Renal cortical epithelial cell (primary cell): ENCODE measurements at regions not wholly inside any gene's neighbourhood (a gene's known extent, or its start where the extent isn't known, plus 50 kb on each side); places are given as distances from the start of the nearest gene placed in this dataset.

Experiments used
- DNase-seq: peaks from one replicate; pipeline ENCODE4 v3.0.0-alpha.2; 2011; ENCODE audit warnings: low read depth

DNA sequence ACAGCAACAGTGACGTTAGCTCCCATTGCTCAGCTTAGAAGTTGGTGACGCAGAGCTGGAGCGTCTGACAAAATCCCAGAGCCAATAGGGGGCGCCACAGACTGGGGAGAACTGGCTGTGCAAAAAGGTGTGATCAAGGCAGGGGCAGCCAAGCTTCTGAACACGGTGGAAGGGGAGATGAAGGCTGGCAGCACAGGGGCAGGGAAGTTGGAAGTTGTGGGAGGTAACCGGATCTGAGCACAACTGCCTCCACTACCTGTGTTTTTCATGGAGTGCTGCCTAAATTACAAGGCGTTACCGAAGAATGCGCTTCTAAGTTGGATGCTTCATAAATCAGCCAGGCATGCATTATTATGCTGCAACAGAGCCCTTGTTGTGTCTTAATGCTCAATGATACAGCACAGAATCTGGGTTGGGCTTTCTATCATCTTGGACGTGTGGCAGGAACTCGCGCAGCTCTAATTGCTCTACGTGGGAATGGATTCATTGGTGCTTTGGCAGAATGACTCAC is 370.0 kb downstream of the SLC4A3 start:
- peak; percentile 79 for DNase-seq

DNA sequence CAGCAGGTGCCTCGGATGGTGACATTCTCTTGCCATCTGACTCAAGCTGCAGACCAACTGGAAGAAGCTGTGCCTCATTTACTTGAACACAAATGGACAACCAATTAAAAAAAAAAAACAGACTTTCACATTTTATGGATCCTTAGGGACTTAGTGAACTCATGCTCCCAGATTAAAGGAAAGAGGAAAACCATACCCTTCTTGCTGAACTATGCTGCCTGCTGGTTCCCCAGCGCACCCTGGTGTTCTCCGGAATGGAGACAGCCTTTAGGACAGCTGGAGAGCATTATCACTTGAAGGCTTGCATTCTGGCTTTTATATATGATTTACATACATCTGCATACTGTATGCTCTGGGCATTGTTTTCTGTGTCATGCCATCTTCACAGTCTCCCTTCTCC is 370.7 kb downstream of the SLC4A3 start:
- DNase-seq: no peak

DNA sequence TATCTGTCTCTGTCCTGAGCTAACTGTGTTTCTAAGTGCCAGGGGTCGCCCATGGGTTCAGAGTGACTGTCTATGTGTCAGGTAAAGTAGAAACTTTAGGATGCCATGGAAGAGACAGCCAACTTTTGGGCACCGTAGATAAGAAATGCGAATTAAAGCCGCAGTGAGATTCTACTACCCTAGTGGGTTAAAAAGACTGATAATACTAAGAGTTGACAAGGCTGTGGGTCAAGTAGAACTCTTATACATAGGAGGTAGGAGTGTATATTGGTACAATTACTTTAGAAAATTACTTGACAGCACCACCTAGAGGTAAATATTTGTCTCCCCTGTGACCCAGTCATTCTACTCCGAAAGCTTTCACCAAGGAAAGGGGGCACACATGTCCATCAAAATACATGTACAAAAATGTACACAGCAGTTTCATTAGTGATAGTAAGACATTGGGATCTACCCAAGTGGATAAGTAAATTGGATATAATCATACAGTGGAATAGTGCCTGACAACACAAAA is 371.3 kb downstream of the SLC4A3 start:
- DNase-seq: no peak

DNA sequence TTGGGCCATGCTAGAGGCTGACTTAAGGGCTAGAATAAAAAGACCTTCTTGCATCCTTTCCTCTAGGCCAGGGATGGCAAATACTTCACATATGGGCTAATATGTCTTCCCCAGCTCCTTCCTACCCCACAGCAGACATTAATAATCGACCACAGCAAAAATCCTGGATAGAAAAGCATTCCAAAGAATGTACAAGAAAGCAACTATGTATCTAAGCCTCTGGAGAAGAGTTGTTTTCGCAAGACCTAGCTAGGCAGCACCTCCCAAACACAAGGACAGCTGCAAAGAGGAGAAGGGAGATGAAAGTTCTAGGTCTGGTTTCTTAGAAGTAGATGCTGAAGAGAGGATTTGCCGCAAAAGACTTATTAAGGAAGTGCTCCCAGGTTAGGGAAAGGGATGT is 372.6 kb downstream of the SLC4A3 start:
- DNase-seq: no peak

DNA sequence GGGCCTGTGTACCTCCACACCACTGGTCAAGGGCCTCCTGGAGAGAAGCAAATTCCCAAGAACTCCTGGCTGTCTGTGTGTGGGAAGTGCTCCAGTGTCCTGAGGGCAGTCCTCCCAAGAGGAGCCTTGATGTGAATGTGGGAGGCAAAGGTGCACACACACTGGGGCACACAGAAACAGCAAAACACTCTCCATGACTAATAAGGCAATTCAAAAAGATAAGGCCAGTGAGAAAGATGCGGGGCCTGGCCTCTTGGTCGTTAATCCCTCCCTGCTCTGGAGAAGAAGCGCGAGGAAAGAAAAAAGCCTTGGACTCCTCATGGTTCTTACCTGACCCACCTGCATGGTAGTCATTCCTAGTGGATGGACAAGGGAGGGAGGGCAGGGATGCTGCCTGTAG is 373.2 kb downstream of the SLC4A3 start:
- no peak for DNase-seq

DNA sequence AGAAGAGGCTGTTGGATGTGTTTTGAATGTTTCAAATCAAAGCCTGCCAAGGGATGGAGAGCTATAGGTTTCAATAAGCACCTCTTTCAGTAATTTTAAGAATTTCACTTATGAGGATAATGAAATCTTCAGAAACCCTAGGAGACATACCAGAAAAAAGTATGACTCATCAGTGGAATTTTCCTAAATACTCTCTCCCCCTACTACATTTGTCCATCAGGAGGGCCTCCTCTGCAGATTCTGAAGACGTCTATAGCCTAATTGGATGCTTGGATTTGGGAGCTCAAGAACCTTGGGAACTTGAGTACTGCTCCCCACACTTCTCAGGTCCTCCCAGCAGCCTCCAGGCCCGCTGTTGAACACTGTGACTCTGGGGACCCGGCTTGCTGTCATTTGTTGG is 374.3 kb downstream of the SLC4A3 start:
- DNase-seq: peak; percentile 9

DNA sequence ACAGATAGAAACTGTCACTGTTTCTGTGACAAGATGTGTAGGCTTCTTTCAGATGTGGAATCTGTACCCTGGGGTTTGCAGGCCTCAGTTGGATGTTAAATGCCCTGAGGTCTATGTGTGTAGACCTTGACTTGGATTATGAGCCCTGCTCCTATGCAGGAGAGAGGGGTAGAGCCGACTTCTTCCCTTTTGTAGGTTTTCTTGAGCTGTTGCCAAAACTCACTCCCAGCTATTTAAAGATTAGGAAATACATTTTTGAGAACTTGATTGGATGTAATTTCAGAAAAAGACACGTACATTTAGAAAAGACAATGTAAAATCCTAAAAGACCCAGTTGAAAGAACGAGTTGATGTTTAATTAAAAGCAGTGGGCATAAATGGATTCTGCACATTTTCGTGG is 374.8 kb downstream of the SLC4A3 start:
- no peak for DNase-seq

DNA sequence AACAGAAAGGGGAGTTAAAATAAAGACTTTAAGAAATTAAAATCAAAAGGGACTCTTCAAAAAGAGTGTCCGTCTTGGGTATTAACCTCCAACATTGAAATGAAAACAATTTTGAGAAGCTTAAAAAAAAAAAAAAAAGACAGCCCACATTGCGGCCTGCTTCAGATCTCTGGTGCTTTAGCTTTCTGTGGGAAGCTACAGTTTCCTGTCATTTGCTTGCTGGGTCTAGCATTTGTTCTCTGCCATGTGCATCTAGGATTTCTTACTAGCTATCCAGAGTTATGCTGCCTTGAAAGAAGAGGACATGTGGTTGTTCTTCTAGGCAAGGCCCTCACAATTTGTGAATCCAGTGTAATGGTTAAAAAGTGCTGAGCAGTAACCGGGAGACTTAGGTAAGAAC is 375.3 kb downstream of the SLC4A3 start:
- DNase-seq: no peak

DNA sequence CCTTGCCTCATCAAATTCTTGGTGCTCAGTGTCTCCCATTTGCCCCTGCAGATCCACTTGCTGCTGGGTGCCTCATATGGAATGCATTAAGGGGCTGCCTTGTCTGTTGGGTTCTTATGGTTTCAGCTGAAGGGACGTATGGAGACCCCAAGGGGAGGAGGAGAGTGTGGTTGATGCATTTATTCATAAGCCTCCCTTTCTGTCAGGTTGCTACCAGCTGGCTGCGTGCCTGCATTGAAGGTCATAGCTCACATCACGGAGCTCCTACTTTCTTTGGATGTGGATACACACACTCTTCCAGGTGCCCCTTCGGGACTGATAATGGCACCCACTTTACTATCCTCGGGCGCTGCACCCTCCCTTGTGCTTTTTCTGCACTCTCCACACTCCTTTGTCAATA is 377.9 kb downstream of the SLC4A3 start:
- DNase-seq: no peak

DNA sequence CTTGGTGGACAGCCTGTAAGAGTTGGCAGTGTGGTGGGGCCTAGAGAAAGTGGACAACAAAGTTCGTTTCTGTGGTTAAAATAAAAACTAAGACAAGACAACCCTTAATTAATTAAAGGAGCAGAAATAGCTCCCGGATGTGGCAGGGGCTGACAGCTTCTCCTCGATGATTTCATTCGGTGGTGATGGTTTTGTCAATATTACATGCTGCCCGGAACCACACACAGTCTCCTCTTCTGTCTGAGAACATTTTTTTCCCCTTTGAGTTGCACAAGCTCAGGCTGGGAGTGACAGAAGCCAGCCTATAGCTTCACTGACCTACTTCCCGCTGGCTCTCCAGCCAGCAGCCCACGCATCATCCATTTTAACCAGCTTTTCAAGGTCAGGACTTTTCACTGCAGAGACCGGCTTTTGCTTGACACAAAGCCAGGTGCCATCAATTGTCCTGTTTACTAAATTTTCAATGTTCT is 378.8 kb downstream of the SLC4A3 start:
- peak; percentile 11 for DNase-seq

DNA sequence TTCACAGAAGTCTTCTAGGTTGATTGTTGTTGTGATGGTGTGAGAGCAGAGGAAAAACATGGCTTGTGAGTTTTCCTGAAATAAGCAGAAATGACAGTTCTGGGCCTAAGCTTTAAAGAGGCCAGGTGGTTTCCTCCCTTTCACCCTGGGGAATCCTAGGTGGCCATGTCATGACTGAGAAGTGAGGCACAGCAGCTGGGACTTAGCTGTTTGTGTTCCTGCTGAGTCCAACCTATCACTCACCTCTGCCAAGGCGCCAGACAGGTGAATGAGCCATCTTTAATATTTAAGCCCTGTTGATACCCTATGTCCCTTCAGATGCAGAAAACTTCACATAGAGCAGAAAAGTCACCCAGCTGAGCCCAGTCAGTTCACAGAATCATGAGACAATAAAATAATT is 384.4 kb downstream of the SLC4A3 start:
- DNase-seq: no peak

DNA sequence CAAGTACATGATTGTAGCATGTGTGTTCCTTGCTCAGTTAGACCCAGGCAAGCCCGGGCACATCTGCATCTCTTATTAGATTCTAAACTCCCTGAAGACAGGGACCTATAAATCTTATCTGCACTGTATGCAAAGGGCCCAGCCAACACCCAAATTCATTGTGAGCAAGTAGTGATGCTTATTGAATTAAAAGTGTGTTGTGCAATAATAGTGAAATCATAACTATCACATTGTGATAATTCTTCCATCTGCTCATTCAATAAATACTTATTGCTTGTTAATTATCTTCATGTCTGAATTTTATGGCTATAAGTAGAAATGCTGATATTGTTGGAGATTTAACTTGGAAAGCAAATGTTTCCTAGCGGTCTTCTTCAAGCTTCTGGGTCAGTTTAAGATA is 387.5 kb downstream of the SLC4A3 start:
- DNase-seq: no peak

DNA sequence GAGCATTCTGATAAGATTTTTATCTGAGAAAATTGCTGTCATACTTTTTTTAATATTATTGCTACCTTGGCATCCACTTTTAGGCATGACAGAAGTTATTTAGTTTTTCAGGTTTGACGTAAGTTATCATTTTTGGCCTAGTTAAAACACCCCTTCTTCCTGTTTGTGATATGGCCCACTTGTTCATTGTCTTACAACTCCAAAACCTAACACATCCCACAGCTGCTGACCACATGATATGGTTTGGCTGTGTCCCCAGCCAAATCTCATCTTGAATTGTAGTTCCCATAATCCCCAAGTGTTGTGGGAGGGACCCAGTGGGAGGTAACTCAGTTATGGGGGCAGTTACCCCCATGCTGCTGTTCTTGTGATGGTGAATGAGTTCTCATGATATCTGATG is 388.1 kb downstream of the SLC4A3 start:
- no peak for DNase-seq

DNA sequence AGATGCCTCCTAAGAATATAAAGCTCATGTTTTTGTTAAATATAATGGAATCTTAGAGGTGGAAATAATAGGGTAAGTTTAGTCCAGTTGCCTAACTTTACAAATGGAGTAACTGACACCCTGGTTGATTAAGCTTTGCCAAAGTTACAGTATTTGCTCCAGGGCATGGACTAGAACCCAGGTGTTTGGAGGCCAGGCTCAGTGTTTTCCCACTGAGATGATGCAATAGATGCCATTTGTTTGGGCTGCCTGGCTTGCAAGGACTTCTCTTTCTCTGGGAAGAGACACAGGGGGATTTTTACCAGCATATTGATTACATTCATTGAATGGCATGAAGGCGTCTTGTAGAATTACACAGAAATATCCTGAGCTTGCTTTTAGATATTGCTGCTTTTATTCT is 397.8 kb downstream of the SLC4A3 start:
- peak; percentile 36 for DNase-seq

DNA sequence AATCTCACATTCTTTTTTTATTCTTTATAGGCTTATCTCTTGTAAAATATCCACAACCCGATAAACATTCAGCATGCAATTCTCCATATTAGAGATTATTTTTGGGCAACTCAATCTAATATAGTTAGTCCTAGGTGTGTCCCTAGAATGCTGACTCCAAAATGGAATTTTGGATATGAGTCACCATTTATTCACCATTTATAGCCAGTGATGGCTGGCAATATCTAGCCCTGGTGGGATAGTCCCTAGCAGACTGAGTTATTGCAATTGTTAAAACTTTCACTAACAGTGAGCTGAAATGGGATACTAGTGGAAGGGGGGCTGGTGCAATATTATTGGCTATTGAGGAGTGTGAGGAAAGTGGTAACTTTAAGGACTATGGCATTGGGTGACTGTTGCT is 401.6 kb downstream of the SLC4A3 start:
- DNase-seq: no peak

DNA sequence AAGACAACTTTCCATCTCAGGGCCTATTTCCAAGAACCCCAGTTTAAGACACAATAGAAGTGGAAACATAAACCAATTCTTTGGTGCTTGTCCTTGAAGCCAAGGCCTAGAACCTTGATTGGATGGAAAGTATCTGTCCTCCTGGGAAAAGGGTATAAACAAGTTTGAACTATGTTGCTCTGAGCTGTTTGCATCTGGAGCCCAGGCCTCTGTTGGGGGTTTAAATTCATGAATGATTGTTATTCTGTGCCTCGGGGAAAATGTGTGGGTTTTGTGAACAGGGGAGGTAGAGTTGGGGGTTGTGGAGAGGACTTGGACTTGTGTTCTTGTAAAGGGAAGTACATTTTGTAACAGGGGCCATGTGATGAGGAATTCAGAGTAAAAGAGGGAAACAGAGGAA is 406.1 kb downstream of the SLC4A3 start:
- peak; percentile 80 for DNase-seq

DNA sequence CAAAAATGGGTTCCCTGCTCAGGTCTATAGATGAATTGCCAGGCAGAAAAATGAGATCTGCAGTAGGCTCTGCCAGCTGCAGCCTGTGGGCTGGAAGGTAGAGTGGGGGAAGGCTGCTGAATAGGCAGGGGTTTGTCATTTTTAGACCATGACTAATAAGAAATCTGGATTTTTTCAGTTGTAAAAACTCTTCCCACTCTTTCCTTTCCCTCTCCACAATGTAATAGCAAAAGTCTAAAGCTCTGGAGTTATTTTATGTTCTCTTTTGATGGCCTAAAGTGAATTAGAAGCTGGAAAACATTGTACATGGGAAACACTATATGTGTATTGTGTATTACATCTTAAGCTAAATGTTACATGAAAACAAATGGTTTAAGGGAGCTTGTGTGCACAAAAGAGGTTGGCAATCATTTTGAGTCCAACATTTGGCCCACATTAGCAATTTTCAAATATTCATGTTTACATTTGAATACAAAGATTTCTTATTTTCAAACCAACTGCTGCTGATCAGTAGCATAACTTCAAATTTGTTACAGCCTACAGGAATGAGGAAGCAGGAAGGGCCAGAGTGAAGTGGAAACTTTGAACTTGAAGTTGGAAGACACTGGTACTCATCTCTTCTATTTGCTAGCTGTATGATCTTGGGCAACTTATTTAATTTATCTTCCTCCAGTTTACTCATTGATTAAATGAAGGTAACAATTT is 407.1 kb downstream of the SLC4A3 start:
- peak; percentile 78 for DNase-seq

DNA sequence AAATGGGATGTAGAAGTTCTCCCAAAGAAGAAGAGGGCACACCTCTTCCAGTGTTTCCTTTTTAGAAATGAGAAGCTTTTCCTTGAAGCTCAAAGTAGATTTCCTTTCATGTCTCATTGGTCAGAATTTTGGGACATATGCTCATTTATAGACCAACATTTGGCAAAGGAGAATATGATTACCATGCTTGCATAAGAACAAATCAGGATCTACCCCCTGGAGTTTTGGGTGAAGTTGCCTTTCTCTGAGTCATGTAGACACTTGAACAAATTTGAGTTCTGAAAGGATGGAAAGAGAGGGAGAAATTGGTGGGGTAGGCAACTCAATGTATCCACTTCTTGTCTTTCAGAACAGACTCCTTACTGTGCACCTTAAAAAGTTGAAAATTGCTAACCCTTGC is 409.0 kb downstream of the SLC4A3 start:
- no peak for DNase-seq

DNA sequence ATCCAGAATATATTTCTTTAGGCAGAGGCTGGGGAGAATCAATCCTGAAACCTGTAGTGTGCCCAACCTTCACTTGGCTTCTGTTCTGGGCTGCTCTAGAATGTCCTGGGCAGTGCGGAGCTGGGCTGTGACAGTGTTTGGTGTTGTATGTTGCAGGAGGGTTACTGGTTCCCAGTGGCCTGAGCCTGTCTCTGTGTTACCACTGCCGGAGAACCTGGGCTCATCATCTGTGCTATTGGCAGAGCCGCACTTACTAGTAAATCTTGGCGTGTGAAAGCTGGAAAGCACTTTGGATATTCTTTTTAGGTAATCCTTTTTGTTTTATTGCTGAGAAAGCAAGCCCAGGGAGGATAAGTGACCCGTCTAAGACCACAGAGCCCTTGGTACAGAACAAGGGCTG is 412.9 kb downstream of the SLC4A3 start:
- no peak for DNase-seq

DNA sequence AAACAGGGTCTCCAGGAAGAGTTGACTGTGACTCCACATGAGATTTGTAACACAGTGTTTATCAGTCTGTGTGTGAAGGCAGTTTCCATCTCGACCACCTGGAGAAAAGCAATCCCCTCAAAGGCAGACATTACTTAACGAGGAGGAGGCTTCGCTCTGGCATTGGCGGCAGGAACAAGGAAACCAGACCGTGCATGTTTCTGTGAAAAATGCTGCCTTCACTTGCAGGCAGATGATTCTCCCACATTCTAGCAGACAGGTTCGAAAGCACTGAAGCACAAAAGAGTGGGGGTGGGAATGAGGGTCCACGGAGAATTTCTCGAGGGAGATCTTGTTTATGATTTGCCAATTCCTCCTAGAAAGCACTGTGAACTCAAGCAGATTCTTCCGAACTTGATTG is 414.0 kb downstream of the SLC4A3 start:
- DNase-seq: no peak

DNA sequence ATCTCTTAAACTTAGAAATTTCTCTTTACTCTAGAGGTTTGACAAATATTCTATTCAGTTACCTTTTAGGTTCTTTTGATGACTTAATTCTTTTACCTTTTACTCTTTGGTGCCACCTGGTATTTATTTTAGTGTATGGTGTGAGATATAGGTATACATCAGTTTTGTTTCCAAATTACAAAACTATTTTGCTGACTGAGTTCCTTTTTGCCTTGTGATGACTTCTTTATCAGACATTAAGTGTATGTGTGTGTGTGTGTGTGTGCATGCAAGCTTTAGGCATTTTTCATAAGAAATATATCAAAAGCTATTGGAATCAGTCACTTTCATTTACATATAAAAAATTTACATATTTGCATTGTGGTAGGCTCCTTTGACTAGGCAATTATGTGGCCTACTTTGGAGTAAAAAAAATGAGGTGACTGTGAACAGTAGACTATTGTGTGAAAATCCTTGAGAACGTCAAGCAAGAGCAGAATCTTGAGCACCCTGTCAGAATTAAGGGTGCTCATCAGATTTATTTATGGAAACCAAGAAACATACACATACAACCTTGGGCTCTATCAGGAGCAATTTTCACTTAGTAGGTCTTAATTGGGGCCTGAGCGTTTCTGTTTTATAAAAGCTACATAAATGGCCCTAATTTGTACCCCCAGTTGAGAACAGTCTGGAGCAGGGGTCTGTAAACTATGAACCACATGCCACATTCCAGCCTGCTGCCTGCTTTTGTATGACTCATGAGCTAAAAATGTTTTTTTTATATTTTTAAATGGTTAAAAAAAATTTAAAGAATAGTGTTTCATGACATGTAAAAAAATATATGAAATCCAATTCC is 415.9 kb downstream of the SLC4A3 start:
- DNase-seq: peak; percentile 19

DNA sequence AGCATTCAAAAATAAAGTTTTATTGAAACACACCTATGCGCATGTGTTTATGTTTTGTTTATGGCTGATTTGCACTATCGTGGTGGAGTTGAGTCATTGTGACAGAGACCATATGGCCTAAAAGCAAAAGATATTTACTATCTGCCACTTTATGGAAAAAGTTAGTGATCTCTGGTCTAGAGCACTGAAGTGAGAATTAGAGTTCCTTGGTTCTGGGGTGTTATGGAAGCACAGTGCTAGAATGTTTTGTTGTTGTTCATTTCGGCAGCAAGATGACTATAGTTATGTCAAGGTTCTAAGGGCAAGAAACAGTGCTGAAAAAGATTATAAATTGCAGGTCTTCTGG is 416.5 kb downstream of the SLC4A3 start:
- DNase-seq: no peak

DNA sequence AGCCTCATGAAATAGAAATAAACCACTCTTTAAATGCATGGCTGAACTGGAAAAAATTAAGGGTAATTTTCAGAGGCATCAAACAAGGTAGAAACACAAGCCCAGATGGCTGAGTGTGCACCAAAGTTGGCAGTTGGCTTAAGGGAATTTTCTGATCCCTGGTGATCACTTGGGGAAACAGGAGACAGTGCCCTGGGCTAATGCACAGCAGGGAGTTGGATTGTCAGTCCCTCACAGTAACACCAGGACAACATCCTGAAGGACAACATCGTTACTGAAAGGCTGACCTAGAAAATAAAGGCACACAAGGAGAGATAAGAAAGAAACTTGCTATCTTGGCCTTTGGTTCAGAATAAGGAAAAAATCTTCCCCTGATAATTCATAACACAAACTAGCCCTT is 417.0 kb downstream of the SLC4A3 start:
- DNase-seq: no peak
